K562 (cell line): ENCODE measurements at regions not wholly inside any gene's neighbourhood (a gene's known extent, or its start where the extent isn't known, plus 50 kb on each side); places are given as distances from the start of the nearest gene placed in this dataset.

Experiments used
- ATAC-seq: fragments of 200-7000 bp; cut with Tn5 transposase; 3 replicates; pipeline ENCODE4 v1.9.1; 2020; ENCODE audit warnings: moderate library complexity
- BruUV-seq: library from RNA; stranded (reverse); fragments of 400-500 nt; replicated peaks from 2 replicates; lab custom pipeline; 2021; lab: Mats Ljungman, UMichigan
- CTCF ChIA-PET: fragments of 300-600 bp; formaldehyde crosslinking; extraction: SDS; loops from one replicate; lab custom pipeline; 2021; ENCODE audit warnings: low intra/inter-chr PET ratio; lab: Yijun Ruan, JAX
- POLR2A ChIA-PET: fragments of 300-600, 350-650 bp; sonication (Branson Sonifier 250); formaldehyde crosslinking; extraction: SDS; loops from one replicate; lab custom pipeline; 2021; ENCODE audit warnings: antibody characterized with exemption, inconsistent platforms; lab: Yijun Ruan, JAX
- DNase-seq, 4 experiments: peaks; one replicate each; pipeline versions ENCODE4 v3.0.0 to v3.0.0-alpha.2; 2011 to 2018; ENCODE audit warnings: low spot score in 3 of 4, mixed read lengths in 3 of 4; ENCODE audit errors: extremely low read depth in 1 of 4
- FAIRE-seq: peaks from 2 replicates; lab custom pipeline; 2011; peaks lifted over from hg19 to GRCh38; lab: Jason Lieb, UNC
- H2AFZ ChIP-seq: 2 replicates; pipeline ENCODE4 v1.6.0; 2011; ENCODE audit warnings: low read depth, low read length, control low read depth, inconsistent platforms
- H3K27ac ChIP-seq: fragments of 200-600 bp; 3 replicates; pipeline ENCODE4 v1.8.0; 2011; ENCODE audit warnings: low read depth, mild to moderate bottlenecking, control low read depth, inconsistent platforms, low read length, moderate library complexity, mixed read lengths; ENCODE audit errors: extremely low read depth
- H3K27me3 ChIP-seq, 2 experiments: fragments of 300-600 bp in 1 of 2; 2 replicates in 1 of 2; 3 replicates in 1 of 2; pipeline versions ENCODE4 v1.6.0 to v1.8.0; 2011; ENCODE audit warnings: inconsistent platforms in 2 of 2, low read length in 2 of 2, mild to moderate bottlenecking in 1 of 2, mixed read lengths in 1 of 2, moderate library complexity in 1 of 2; ENCODE audit not compliant: control insufficient read depth in 2 of 2, insufficient read depth in 2 of 2
- H3K36me3 ChIP-seq: fragments of 300-600 bp; 3 replicates; pipeline ENCODE4 v1.8.0; 2011; ENCODE audit warnings: mild to moderate bottlenecking, low read length, inconsistent platforms; ENCODE audit not compliant: control insufficient read depth, insufficient read depth
- H3K4me1 ChIP-seq, 2 experiments: fragments of 200-600 bp in 1 of 2; replicated peaks in 1 of 2; 2 replicates in 1 of 2; 3 replicates in 1 of 2; pipeline versions ENCODE4 v1.5.1 to v1.8.0; 2011; ENCODE audit warnings: inconsistent platforms in 2 of 2, low read length in 2 of 2, mild to moderate bottlenecking in 1 of 2, mixed read lengths in 1 of 2, moderate library complexity in 1 of 2; ENCODE audit not compliant: control insufficient read depth in 2 of 2, insufficient read depth in 2 of 2
- H3K4me2 ChIP-seq: 2 replicates; pipeline ENCODE4 v1.6.1; 2011; ENCODE audit warnings: low read length, control low read depth, inconsistent platforms, mixed read lengths; ENCODE audit not compliant: insufficient read depth
- H3K4me3 ChIP-seq: fragments of 200-600 bp; sonication (generic), shearing (Covaris generic); 2 replicates; pipeline ENCODE4 v1.5.1; 2016; ENCODE audit warnings: control low read depth, inconsistent platforms
- H3K79me2 ChIP-seq: fragments of 200-600 bp; 3 replicates; pipeline ENCODE4 v1.8.0; 2011; ENCODE audit warnings: low read length, inconsistent platforms; ENCODE audit not compliant: control insufficient read depth, insufficient read depth
- H3K9ac ChIP-seq, 2 experiments: 2 replicates each; pipeline versions ENCODE4 v1.6.0 to v1.6.1; 2011; ENCODE audit warnings: low read depth in 2 of 2, low read length in 2 of 2, control low read depth in 1 of 2, inconsistent platforms in 1 of 2, mild to moderate bottlenecking in 1 of 2, mixed read lengths in 1 of 2; ENCODE audit not compliant: insufficient read depth in 1 of 2
- H3K9me1 ChIP-seq: one replicate; pipeline ENCODE4 v1.6.0; 2011; ENCODE audit warnings: inconsistent platforms, mild to moderate bottlenecking, low read length, moderate library complexity; ENCODE audit not compliant: control insufficient read depth, insufficient read depth
- H3K9me3 ChIP-seq: replicated peaks from 2 replicates; pipeline ENCODE4 v1.5.1; 2011; ENCODE audit warnings: low read depth, low read length, inconsistent platforms; ENCODE audit not compliant: control insufficient read depth, insufficient read depth
- H4K20me1 ChIP-seq: replicated peaks from 2 replicates; pipeline ENCODE4 v1.6.1; 2011; ENCODE audit warnings: low read length, inconsistent platforms, mixed read lengths; ENCODE audit not compliant: control insufficient read depth, insufficient read depth
- BCOR ChIP-seq: fragments of 450-650 bp; IDR thresholded peaks from 2 replicates; pipeline ENCODE4 v1.6.1; 2016
- BHLHE40 ChIP-seq: IDR thresholded peaks from 2 replicates; pipeline ENCODE4 v1.6.1; 2011; ENCODE audit warnings: low read length, improper control_type of control experiment
- GTF2A2 ChIP-seq: IDR thresholded peaks from 2 replicates; pipeline ENCODE4 v1.6.1; 2016; ENCODE audit warnings: mild to moderate bottlenecking, missing genetic modification characterization, missing compliant biosample characterization
- MEF2A ChIP-seq: IDR thresholded peaks from 2 replicates; pipeline ENCODE4 v1.6.1; 2011; ENCODE audit warnings: low read depth, mild to moderate bottlenecking, low read length, moderate library complexity; ENCODE audit not compliant: control insufficient read depth
- MEF2D ChIP-seq: conservative IDR thresholded peaks from 2 replicates; pipeline ENCODE4 v1.6.1; 2016; ENCODE audit warnings: low read depth, missing genetic modification characterization, missing compliant biosample characterization
- RBBP5 ChIP-seq: fragments of 200-600 bp; sonication (generic); IDR thresholded peaks from 2 replicates; pipeline ENCODE4 v1.6.1; 2012; ENCODE audit warnings: borderline replicate concordance, mild to moderate bottlenecking, low read length, control low read depth, inconsistent platforms; ENCODE audit not compliant: insufficient read depth, poor library complexity, severe bottlenecking
- THRAP3 ChIP-seq: fragments of 450-650 bp; IDR thresholded peaks from 2 replicates; pipeline ENCODE4 v1.6.1; 2016; ENCODE audit warnings: mild to moderate bottlenecking, inconsistent platforms, borderline replicate concordance
- ZFP30 ChIP-seq: fragments of 250-450 bp; sonication (Bioruptor Pico); IDR thresholded peaks from 2 replicates; pipeline ENCODE4 v1.8.0; 2022; ENCODE audit warnings: moderate library complexity, mild to moderate bottlenecking, inconsistent platforms, borderline replicate concordance
- WGBS: fragments of 100-300 bp; shearing (Covaris generic); methylation state at CpG from one replicate; pipeline ENCODE4 v1.1.6; 2016; ENCODE audit warnings: low coverage, mixed read lengths; ENCODE audit not compliant: insufficient coverage; ENCODE audit errors: missing lambda C conversion rate; 5-methylcytosine and 5-hydroxymethylcytosine counted together
- in situ Hi-C: fragments of 300-500 bp; cut with MboI; formaldehyde crosslinking; loops from 4 replicates; pipeline ENCODE4 v1.15.0; 2018; ENCODE audit warnings: inconsistent platforms, mixed read lengths
- intact Hi-C: fragments of 100-400 bp; cut with micrococcal nuclease; formaldehyde crosslinking; loops from 2 replicates; pipeline ENCODE4 v1.14.2; 2022
- TF ChIP-seq, protein P1 (sequence below): fragments of 450-650 bp; formaldehyde crosslinking; IDR thresholded peaks from 2 replicates; pipeline ENCODE4 v1.4.0; 2020; ENCODE audit warnings: mild to moderate bottlenecking
- TF ChIP-seq, protein P2 (sequence below): fragments of 150-350 bp; IDR thresholded peaks from 2 replicates; pipeline ENCODE4 v1.6.1; 2014; ENCODE audit warnings: low read depth, mild to moderate bottlenecking, low read length, borderline replicate concordance
- TF ChIP-seq, protein P3 (sequence below): fragments of 200-800 bp; sonication (Bioruptor generic); IDR thresholded peaks from 2 replicates; pipeline ENCODE4 v1.6.1; 2017; ENCODE audit warnings: missing genetic modification characterization, missing compliant biosample characterization

DNA sequence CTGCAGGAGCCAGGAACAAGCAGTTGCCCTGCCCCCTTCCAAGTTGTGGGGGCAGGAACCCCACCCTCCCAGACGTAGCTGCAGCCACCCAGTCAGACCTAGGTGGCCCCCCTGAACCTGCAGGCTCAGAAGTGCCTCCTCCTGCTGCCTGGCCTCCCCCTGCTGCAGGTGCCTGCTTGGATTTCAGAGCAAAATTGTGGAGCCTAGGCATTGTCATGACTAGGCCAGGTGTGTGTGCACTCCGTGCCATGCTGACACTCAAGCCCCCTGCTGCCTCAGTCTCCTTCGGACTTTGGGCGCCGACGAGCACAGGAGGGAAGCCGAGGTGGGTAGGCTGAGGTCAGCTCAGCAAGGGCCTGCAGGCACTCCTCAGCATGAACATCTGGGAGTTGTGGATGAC lies 733.9 kb upstream of the ZWINT start:
- no peaks in the 10 kb centered on the region for H4K20me1 ChIP-seq
- no peaks in the 10 kb centered on the region for H3K4me1 ChIP-seq
- no peaks in the 10 kb centered on the region for H3K9me1 ChIP-seq
- DNase-seq (no peak), ATAC-seq (no peak), FAIRE-seq (no peak)
- intact Hi-C loops (no loop called here), in situ Hi-C loops (no loop called here)
- H3K4me2 ChIP-seq: no peak overlapping the region
- no peaks in the 10 kb centered on the region; the same call in 1 of the 2 replicates for H3K9me3 ChIP-seq
- H3K9ac ChIP-seq: no peak overlapping the region
- no peak overlapping the region for H2AFZ ChIP-seq
- no peaks in the 10 kb centered on the region for H3K36me3 ChIP-seq
- no peaks in the 10 kb centered on the region for H3K79me2 ChIP-seq
- ChIA-PET CTCF (no interaction called here), POLR2A (interaction anchor here (0.5 kb wide), 1 partner anchor 344 kb away, joined by 3 read pairs; no protein-coding TSS in a partner anchor)
- no peak overlapping the region for H3K4me3 ChIP-seq
- no TSS peak for BruUV-seq
- H3K27ac ChIP-seq: no peak overlapping the region
- WGBS: 3% methylated on average over 7 of the region's 7 CpGs
- H3K27me3 ChIP-seq: no peaks in the 10 kb centered on the region
- TF ChIP-seq MEF2D (tag): no peak
- TF ChIP-seq, protein P1, sequence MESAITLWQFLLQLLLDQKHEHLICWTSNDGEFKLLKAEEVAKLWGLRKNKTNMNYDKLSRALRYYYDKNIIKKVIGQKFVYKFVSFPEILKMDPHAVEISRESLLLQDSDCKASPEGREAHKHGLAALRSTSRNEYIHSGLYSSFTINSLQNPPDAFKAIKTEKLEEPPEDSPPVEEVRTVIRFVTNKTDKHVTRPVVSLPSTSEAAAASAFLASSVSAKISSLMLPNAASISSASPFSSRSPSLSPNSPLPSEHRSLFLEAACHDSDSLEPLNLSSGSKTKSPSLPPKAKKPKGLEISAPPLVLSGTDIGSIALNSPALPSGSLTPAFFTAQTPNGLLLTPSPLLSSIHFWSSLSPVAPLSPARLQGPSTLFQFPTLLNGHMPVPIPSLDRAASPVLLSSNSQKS (CRISPR knock-in tag): no peak
- TF ChIP-seq GTF2A2 (tag): no peak
- TF ChIP-seq, protein P2, sequence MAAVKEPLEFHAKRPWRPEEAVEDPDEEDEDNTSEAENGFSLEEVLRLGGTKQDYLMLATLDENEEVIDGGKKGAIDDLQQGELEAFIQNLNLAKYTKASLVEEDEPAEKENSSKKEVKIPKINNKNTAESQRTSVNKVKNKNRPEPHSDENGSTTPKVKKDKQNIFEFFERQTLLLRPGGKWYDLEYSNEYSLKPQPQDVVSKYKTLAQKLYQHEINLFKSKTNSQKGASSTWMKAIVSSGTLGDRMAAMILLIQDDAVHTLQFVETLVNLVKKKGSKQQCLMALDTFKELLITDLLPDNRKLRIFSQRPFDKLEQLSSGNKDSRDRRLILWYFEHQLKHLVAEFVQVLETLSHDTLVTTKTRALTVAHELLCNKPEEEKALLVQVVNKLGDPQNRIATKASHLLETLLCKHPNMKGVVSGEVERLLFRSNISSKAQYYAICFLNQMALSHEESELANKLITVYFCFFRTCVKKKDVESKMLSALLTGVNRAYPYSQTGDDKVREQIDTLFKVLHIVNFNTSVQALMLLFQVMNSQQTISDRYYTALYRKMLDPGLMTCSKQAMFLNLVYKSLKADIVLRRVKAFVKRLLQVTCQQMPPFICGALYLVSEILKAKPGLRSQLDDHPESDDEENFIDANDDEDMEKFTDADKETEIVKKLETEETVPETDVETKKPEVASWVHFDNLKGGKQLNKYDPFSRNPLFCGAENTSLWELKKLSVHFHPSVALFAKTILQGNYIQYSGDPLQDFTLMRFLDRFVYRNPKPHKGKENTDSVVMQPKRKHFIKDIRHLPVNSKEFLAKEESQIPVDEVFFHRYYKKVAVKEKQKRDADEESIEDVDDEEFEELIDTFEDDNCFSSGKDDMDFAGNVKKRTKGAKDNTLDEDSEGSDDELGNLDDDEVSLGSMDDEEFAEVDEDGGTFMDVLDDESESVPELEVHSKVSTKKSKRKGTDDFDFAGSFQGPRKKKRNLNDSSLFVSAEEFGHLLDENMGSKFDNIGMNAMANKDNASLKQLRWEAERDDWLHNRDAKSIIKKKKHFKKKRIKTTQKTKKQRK: no peak
- TF ChIP-seq RBBP5: no peak
- TF ChIP-seq BHLHE40: no peak
- TF ChIP-seq, protein P3, sequence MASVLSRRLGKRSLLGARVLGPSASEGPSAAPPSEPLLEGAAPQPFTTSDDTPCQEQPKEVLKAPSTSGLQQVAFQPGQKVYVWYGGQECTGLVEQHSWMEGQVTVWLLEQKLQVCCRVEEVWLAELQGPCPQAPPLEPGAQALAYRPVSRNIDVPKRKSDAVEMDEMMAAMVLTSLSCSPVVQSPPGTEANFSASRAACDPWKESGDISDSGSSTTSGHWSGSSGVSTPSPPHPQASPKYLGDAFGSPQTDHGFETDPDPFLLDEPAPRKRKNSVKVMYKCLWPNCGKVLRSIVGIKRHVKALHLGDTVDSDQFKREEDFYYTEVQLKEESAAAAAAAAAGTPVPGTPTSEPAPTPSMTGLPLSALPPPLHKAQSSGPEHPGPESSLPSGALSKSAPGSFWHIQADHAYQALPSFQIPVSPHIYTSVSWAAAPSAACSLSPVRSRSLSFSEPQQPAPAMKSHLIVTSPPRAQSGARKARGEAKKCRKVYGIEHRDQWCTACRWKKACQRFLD: no peak
- no peak for TF ChIP-seq THRAP3
- TF ChIP-seq MEF2A: no peak
- TF ChIP-seq BCOR: no peak
- no peak for TF ChIP-seq ZFP30 (CRISPR knock-in tag)
